ENCODE measurements at regions not wholly inside any gene's neighbourhood (a gene's known extent, or its start where the extent isn't known, plus 50 kb on each side); places are given as distances from the start of the nearest gene placed in this dataset.

DNA sequence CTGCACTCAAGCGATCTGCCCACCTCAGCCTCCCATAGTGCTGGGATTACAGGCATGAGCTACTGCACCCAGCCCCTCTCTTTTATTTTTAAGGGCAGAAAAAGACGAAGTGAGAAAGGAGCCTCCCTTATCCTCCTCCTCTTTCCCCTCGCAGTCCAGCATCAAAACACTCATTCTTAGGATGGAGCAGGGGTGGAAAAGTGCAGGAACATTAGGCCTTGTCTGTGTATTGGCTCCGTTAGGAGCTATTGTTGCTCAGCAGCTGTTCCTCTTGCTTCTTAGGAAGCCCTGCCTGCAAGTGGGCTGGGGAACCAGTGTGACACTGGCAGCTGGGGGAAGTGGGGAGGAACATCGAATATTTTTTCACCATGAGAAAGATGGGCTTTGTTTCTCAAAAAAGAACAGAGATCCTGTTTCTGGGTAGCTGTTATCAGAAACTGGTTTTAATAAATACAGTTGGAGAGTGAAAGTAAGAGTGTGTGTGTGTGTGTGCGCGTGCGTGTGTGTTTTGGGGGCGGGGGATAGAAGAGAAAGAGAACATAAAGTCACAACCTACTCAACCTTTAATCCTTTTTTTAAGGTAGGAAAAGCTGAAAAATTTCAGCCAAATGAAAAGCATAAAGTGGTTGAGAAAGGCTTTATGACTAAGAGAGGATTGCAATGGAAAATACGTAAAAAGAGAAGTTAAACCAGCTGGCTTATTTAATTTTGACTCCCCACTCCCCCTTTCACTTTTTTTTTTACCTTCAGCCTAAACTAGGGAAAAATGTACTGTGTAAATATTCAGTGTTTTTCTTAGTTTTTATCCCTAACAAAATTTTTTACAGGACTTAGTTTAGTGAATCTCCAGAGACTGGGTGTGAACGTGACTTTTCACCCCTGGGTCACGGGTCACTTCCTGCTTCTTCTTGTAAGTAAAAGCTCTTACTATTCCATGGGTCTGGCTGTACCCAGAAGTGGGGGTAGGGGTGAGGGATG, 197.2 kb upstream of the PLEKHG7 start:
- Histone ChIP-seq H3K4me3 (ENCODE audit: low read length) (peak overlapping the region; percentile 17), H3K4me1 (ENCODE audit: control insufficient read depth, insufficient read depth, low read length) (peaks cover 24% of the 10 kb centered on the region), H3K36me3 (ENCODE audit: control insufficient read depth, insufficient read depth, low read length) (no peaks in the 10 kb centered on the region), H3K9ac (ENCODE audit: low read length) (peak overlapping the region; percentile 8), H3K27ac (ENCODE audit: low read depth, low read length) (peak overlapping the region; percentile 65), H3K27me3 (ENCODE audit: control insufficient read depth, insufficient read depth, low read length) (no peaks in the 10 kb centered on the region)

DNA sequence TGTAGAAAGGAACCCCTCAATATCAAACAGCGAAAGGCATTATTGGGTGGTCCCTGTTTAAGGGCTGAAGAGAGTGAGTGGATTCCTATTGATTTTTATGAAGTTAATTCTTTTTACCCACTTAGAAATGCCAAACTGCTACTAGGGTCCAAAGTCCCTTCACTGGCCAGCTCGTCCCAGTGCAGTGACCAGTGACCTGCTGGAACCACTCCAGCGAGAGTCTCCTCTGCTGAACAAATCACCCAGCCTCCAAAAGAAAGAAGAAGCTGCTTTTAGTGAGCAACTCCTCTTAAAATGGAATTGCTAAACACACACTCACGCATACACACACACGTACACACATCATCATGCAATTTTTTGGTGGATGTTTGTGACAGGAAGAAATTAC, 198.2 kb upstream of the PLEKHG7 start:
- H3K27me3 ChIP-seq (ENCODE audit: control insufficient read depth, insufficient read depth, low read length): no peaks in the 10 kb centered on the region
- no peaks in the 10 kb centered on the region for H3K36me3 ChIP-seq (ENCODE audit: control insufficient read depth, insufficient read depth, low read length)
- H3K9ac ChIP-seq (ENCODE audit: low read length): no peak overlapping the region
- no peak overlapping the region for H3K4me3 ChIP-seq (ENCODE audit: low read length)
- H3K27ac ChIP-seq (ENCODE audit: low read depth, low read length): peak overlapping the region; percentile 70
- H3K4me1 ChIP-seq (ENCODE audit: control insufficient read depth, insufficient read depth, low read length): peaks cover 24% of the 10 kb centered on the region

DNA sequence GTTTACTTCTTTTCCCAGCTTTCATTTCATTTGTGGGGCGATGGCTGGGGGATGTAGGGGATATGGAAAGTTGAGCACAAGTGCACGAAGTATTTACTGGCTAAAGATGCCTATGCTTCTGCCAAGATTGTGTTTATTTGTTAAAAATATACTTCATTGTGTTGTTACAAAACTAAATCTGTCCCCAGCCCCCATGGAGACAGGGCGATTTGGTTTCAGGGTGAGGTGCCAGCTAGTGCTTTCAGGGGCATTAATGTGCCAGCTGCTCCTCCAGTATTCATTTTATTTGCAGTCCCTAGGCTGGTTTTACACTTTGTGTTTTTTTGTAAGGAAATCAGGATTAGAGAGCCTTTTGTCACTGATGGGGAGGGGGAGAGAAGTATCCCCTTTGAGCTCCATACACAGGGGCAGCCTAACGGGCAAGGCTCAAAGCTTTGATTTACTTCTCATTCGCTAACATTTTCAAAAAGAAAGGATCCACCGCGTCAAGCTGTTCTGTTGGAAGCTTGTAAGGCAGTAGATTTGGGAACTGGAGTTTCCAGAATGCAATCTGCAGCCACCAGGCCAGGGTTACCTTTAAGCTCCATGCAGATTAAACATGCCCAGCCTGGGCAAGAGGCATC, 198.7 kb upstream of the PLEKHG7 start:
- Histone ChIP-seq H3K4me3 (ENCODE audit: low read length) (no peak overlapping the region), H3K9ac (ENCODE audit: low read length) (no peak overlapping the region), H3K27me3 (ENCODE audit: control insufficient read depth, insufficient read depth, low read length) (no peaks in the 10 kb centered on the region), H3K4me1 (ENCODE audit: control insufficient read depth, insufficient read depth, low read length) (peaks cover 24% of the 10 kb centered on the region), H3K36me3 (ENCODE audit: control insufficient read depth, insufficient read depth, low read length) (no peaks in the 10 kb centered on the region), H3K27ac (ENCODE audit: low read depth, low read length) (peak overlapping the region; percentile 70)

DNA sequence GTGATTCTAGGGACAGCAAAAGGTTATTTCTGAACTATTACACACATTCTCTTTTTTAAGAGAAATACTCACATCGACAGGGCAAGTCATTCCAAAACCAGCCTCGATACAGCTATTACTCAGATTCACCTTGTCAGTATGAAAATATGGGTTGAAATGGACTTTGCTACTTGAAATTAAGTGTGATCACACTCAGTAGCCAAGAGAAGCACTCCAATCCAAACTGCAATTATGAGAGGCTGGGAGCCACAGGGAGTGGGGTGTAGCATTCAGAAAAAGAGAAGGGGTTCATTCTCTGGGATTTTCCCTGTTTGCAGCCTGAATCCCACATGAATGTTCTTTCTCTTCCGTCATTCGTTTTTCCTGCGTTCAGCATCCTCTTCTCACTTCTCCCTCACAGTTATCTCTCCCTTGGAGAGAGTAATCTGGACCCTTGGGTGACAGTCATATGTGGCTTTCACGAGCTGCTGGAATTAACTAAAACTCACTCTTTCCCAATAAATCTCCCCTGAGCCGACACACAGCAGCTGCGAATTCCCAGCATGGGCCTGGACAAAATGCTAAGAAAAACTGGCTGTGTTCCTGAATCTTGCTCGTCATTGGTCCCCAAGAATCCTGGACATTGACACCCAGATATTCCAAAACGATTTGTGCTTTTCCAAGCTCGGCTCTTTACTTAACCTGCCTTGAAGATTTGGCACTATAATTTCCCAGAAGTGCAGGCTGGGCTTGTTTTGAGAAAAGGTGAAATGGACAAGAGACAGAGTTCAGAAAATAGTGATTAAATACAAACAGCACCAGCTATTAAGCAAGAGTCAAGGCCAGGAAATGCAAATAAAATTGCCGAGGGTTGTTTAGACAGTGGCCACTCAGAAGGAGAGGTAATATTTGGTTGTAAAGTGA, 199.5 kb upstream of the PLEKHG7 start:
- Histone ChIP-seq H3K4me1 (ENCODE audit: control insufficient read depth, insufficient read depth, low read length) (peaks cover 24% of the 10 kb centered on the region), H3K27me3 (ENCODE audit: control insufficient read depth, insufficient read depth, low read length) (no peaks in the 10 kb centered on the region), H3K27ac (ENCODE audit: low read depth, low read length) (peak overlapping the region; percentile 70), H3K36me3 (ENCODE audit: control insufficient read depth, insufficient read depth, low read length) (no peaks in the 10 kb centered on the region), H3K4me3 (ENCODE audit: low read length) (no peak overlapping the region), H3K9ac (ENCODE audit: low read length) (no peak overlapping the region)

DNA sequence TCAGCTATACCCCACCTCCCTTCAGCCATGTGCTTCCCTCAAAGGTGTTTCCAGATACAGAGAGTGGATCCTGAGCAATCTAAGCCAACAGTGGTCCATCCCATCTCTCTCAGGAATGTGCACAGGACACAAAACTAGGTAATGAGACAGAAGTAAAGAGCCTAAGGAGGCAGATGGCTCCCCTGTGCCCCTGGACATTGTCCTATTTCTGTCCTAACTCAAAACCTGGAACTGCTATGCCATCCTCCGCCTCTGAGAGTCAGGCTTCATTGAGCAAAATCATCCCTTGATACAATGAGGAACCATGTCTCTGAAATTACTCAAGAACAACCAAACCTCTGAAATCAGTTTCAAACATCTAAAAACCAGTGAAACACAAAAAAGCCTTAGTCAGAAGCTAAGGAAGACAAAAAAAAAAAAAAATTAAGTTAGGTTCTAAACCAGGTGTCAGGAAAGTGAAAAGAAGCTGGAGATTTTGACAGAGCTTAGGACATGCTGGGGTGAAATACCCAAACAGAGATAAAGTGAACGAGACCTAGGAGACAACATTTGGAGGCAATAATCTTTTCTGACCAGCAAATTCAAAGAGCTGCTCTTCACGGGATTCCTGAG, 200.3 kb upstream of the PLEKHG7 start:
- Histone ChIP-seq H3K36me3 (ENCODE audit: control insufficient read depth, insufficient read depth, low read length) (no peaks in the 10 kb centered on the region), H3K27ac (ENCODE audit: low read depth, low read length) (peak overlapping the region; percentile 70), H3K9ac (ENCODE audit: low read length) (no peak overlapping the region), H3K4me3 (ENCODE audit: low read length) (no peak overlapping the region), H3K4me1 (ENCODE audit: control insufficient read depth, insufficient read depth, low read length) (peaks cover 24% of the 10 kb centered on the region), H3K27me3 (ENCODE audit: control insufficient read depth, insufficient read depth, low read length) (no peaks in the 10 kb centered on the region)

DNA sequence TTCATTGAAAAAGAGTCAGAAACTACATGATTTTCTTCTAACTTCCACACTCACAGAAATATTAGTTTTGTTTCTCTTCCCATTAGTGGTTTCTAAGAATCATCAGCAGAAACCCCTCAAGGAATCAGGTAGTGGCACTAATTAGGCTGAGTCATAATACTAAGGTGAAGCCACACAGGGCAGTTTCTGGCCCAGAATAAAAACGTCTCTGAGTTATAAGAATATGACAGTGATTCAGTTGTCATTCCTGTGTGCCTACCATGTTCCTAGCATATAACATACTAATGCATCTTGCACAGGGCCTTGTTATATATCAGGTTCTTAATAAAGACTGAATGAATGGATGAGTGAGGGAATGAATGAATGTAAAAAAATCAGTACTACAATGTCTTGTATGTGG, 206.0 kb upstream of the PLEKHG7 start:
- H3K9ac ChIP-seq (ENCODE audit: low read length): no peak overlapping the region

DNA sequence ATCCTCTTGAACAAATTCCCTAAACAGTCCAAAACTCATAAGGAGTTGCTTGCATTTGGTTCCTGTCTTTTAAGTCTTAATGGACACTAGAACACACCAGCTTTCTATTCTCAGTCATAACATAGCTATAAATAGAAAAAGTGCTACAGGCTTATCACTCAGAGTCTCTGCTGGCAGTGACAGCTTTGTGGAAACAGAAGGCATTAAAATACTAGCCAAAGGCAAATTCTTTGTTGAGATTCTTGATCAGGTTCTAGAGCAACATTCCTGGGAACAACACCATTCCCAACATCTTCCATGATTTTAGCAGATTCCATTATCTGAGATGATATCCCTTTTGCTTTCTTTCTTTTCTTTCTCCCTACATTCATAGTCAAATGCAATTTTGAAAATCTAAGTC, 207.7 kb upstream of the PLEKHG7 start:
- Histone ChIP-seq H3K36me3 (ENCODE audit: control insufficient read depth, insufficient read depth, low read length) (no peaks in the 10 kb centered on the region), H3K27me3 (ENCODE audit: control insufficient read depth, insufficient read depth, low read length) (no peaks in the 10 kb centered on the region), H3K27ac (ENCODE audit: low read depth, low read length) (no peak overlapping the region), H3K4me1 (ENCODE audit: control insufficient read depth, insufficient read depth, low read length) (no peaks in the 10 kb centered on the region), H3K9ac (ENCODE audit: low read length) (no peak overlapping the region), H3K4me3 (ENCODE audit: low read length) (no peak overlapping the region)

More for the DNA sequence above, 206.0 kb upstream of the PLEKHG7 start:
- Histone ChIP-seq H3K4me3 (ENCODE audit: low read length) (no peak overlapping the region), H3K4me1 (ENCODE audit: control insufficient read depth, insufficient read depth, low read length) (no peaks in the 10 kb centered on the region), H3K27ac (ENCODE audit: low read depth, low read length) (no peak overlapping the region), H3K36me3 (ENCODE audit: control insufficient read depth, insufficient read depth, low read length) (no peaks in the 10 kb centered on the region), H3K27me3 (ENCODE audit: control insufficient read depth, insufficient read depth, low read length) (no peaks in the 10 kb centered on the region)

DNA sequence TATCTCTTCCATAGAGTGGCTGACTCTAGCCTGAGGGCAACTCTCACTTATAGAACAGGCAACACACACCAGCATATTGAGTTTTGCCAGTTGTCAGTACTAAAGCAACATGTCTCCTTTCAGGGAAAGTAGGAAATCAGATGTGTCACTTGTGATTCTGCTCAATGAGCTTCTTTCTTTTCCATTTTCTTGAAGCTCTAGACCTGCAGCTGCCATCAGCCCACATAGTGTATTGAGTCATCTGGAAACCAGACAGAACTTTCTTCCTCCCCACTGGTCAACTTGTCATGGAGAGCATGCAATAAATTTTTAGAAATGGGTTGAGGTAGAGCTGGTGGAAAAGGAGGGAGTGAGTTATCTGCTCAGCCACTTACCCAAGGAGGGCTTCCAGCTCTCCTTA, 209.0 kb upstream of the PLEKHG7 start:
- no peak overlapping the region for H3K27ac ChIP-seq (ENCODE audit: low read depth, low read length)
- H3K4me3 ChIP-seq (ENCODE audit: low read length): no peak overlapping the region
- no peak overlapping the region for H3K9ac ChIP-seq (ENCODE audit: low read length)
- H3K4me1 ChIP-seq (ENCODE audit: control insufficient read depth, insufficient read depth, low read length): no peaks in the 10 kb centered on the region
- no peaks in the 10 kb centered on the region for H3K36me3 ChIP-seq (ENCODE audit: control insufficient read depth, insufficient read depth, low read length)
- no peaks in the 10 kb centered on the region for H3K27me3 ChIP-seq (ENCODE audit: control insufficient read depth, insufficient read depth, low read length)

DNA sequence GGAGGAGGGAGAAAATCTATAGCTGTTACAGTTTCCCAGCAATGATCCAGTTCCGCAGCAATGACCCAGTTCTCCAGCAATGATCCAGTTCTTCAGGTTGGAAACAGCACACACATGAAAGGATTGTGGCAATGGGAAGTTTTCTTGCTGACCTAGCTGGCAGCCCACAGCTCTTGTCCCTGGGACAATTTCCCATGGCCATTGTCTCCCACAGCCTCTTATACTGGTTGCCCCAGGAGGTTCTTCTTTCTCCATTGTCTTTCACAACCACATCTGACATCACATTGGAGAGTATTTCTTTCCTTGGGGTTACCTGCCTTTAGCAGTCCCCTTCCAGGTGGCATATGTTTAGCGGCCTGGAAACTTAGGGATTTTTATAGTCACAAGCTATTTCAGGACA, 209.8 kb upstream of the PLEKHG7 start:
- Histone ChIP-seq H3K27me3 (ENCODE audit: control insufficient read depth, insufficient read depth, low read length) (no peaks in the 10 kb centered on the region), H3K4me1 (ENCODE audit: control insufficient read depth, insufficient read depth, low read length) (no peaks in the 10 kb centered on the region), H3K27ac (ENCODE audit: low read depth, low read length) (no peak overlapping the region), H3K4me3 (ENCODE audit: low read length) (no peak overlapping the region), H3K36me3 (ENCODE audit: control insufficient read depth, insufficient read depth, low read length) (no peaks in the 10 kb centered on the region), H3K9ac (ENCODE audit: low read length) (no peak overlapping the region)

DNA sequence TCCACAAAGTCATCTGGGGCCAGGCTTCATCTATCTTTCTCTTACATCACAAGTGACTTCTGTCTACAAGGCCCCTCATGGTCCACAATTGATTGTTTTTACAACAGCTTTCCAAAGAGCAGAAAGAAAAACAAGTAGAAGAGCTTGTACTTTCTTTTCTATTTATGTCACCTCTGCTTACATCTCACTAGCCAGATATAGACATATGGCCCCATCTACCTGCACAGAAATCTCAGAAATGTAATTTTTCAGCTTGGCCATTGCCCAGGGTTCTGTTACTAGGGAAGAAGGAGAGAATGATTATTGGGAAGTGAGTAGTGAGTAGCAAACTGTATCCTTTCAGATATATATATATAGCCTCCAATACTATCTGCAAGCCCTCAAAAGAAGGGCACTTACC, 210.5 kb upstream of the PLEKHG7 start:
- no peak overlapping the region for H3K9ac ChIP-seq (ENCODE audit: low read length)

DNA sequence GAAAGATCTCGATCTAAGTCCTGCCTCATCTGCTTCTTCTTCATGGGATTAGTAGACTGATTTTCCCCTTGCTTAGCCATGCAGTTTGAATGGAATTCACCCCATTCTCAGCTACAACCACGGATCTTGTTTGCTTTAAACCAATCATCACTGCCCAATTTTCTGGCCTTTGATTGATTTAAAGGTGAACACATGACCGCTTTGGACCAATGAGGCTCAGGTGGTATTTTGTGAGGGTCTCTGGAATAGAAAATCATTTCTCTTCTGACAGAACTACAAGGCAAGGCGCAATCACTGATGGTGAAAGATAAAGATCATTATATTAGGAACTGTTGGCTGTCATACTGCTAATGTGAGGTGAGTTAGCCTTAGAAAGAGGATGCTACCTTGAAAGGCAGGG, 213.0 kb upstream of the PLEKHG7 start:
- Histone ChIP-seq H3K27ac (ENCODE audit: low read depth, low read length) (no peak overlapping the region), H3K9ac (ENCODE audit: low read length) (no peak overlapping the region), H3K27me3 (ENCODE audit: control insufficient read depth, insufficient read depth, low read length) (no peaks in the 10 kb centered on the region), H3K4me3 (ENCODE audit: low read length) (no peak overlapping the region), H3K4me1 (ENCODE audit: control insufficient read depth, insufficient read depth, low read length) (no peaks in the 10 kb centered on the region), H3K36me3 (ENCODE audit: control insufficient read depth, insufficient read depth, low read length) (no peaks in the 10 kb centered on the region)

More for the DNA sequence above, 210.5 kb upstream of the PLEKHG7 start:
- Histone ChIP-seq H3K27ac (ENCODE audit: low read depth, low read length) (no peak overlapping the region), H3K27me3 (ENCODE audit: control insufficient read depth, insufficient read depth, low read length) (no peaks in the 10 kb centered on the region), H3K36me3 (ENCODE audit: control insufficient read depth, insufficient read depth, low read length) (no peaks in the 10 kb centered on the region), H3K4me1 (ENCODE audit: control insufficient read depth, insufficient read depth, low read length) (no peaks in the 10 kb centered on the region), H3K4me3 (ENCODE audit: low read length) (no peak overlapping the region)

DNA sequence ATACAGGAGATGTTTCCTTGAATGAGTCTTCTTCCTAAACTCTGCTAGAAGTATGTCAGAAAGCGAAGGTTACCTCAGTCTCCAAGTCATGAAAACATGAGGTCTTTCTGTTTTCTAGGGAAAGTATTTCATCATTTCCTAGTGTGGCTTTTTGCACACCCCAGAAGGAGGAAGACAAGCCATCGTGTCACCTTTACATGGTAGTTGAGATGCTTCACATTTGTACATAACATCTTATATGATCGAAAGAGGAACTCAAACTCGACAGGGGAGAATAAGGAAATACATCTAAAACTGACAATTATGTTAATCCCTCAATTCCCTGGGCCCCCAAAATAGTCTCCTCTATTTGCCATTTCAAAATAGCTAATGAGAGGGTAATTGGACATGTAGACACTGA, 214.1 kb upstream of the PLEKHG7 start:
- Histone ChIP-seq H3K27me3 (ENCODE audit: control insufficient read depth, insufficient read depth, low read length) (no peaks in the 10 kb centered on the region), H3K27ac (ENCODE audit: low read depth, low read length) (no peak overlapping the region), H3K9ac (ENCODE audit: low read length) (no peak overlapping the region), H3K4me1 (ENCODE audit: control insufficient read depth, insufficient read depth, low read length) (no peaks in the 10 kb centered on the region), H3K4me3 (ENCODE audit: low read length) (no peak overlapping the region), H3K36me3 (ENCODE audit: control insufficient read depth, insufficient read depth, low read length) (no peaks in the 10 kb centered on the region)

Measured in rectal smooth muscle tissue (tissue), 1 donor.